WTC11 (cell line): ENCODE measurements at regions not wholly inside any gene's neighbourhood (a gene's known extent, or its start where the extent isn't known, plus 50 kb on each side); places are given as distances from the start of the nearest gene placed in this dataset.

Experiments used
- ATAC-seq: fragments of 200-7000 bp; cut with Tn5 transposase; 2 replicates; pipeline ENCODE4 v1.10.0; 2021; ENCODE audit warnings: mild to moderate bottlenecking, moderate library complexity
- CTCF ChIA-PET: fragments of 300-600 bp; sonication (Branson Sonifier 250); formaldehyde crosslinking; loops from one replicate; lab custom pipeline; 2021; ENCODE audit warnings: antibody characterized with exemption; lab: Charles Lee
- POLR2A ChIA-PET: fragments of 350-600 bp; sonication (Branson Sonifier 250); formaldehyde crosslinking; loops from one replicate; lab custom pipeline; 2021; ENCODE audit warnings: antibody characterized with exemption; lab: Charles Lee
- DNase-seq: peaks from one replicate; pipeline ENCODE4 v3.0.0; 2021; ENCODE audit warnings: low spot score
- H3K27ac Mint-ChIP-seq: 2 replicates; pipeline ENCODE4 v1.8.0; 2021; ENCODE audit warnings: mixed read lengths
- H3K27me3 Mint-ChIP-seq: 2 replicates; pipeline ENCODE4 v1.8.0; 2021; ENCODE audit warnings: low read depth, mild to moderate bottlenecking, moderate library complexity, mixed read lengths
- H3K36me3 Mint-ChIP-seq: 2 replicates; pipeline ENCODE4 v1.8.0; 2021; ENCODE audit warnings: mixed read lengths
- H3K4me1 Mint-ChIP-seq: 2 replicates; pipeline ENCODE4 v1.8.0; 2022; ENCODE audit warnings: mixed read lengths
- H3K4me3 Mint-ChIP-seq: 2 replicates; pipeline ENCODE4 v1.8.0; 2021; ENCODE audit warnings: mild to moderate bottlenecking, moderate library complexity, mixed read lengths
- H3K9me3 Mint-ChIP-seq: 2 replicates; pipeline ENCODE4 v1.8.0; 2021; ENCODE audit warnings: mixed read lengths
- ARID4B ChIP-seq: sonication (generic); formaldehyde crosslinking; IDR thresholded peaks from 2 replicates; pipeline ENCODE4 v1.8.0; 2023; ENCODE audit warnings: missing genetic modification reagents, mild to moderate bottlenecking, borderline replicate concordance
- ATF2 ChIP-seq: sonication (generic); formaldehyde crosslinking; IDR thresholded peaks from 2 replicates; pipeline ENCODE4 v1.8.1; 2022; ENCODE audit warnings: low read depth, missing genetic modification reagents, borderline replicate concordance
- CREM ChIP-seq: sonication (generic); formaldehyde crosslinking; IDR thresholded peaks from 2 replicates; pipeline ENCODE4 v1.8.1; 2022; ENCODE audit warnings: mild to moderate bottlenecking, missing genetic modification reagents, moderate library complexity
- ELF4 ChIP-seq: sonication (generic); formaldehyde crosslinking; IDR thresholded peaks from 2 replicates; pipeline ENCODE4 v1.8.1; 2022; ENCODE audit warnings: low read depth, mild to moderate bottlenecking, moderate library complexity, missing genetic modification reagents
- FOXK1 ChIP-seq: sonication (generic); formaldehyde crosslinking; IDR thresholded peaks from 2 replicates; pipeline ENCODE4 v1.8.0; 2022; ENCODE audit warnings: mild to moderate bottlenecking, moderate library complexity, missing genetic modification reagents
- HMGA2 ChIP-seq: fragments of 250-450 bp; sonication (Bioruptor Pico); IDR thresholded peaks from 2 replicates; pipeline ENCODE4 v1.4.0; 2021; ENCODE audit warnings: mild to moderate bottlenecking, moderate library complexity
- JAZF1 ChIP-seq: fragments of 250-450 bp; sonication (Bioruptor Pico); IDR thresholded peaks from 2 replicates; pipeline ENCODE4 v1.9.0; 2021; ENCODE audit warnings: moderate library complexity, mild to moderate bottlenecking, inconsistent platforms
- NFATC4 ChIP-seq: fragments of 250-450 bp; sonication (Bioruptor Pico); IDR thresholded peaks from 2 replicates; pipeline ENCODE4 v1.9.0; 2021; ENCODE audit warnings: mild to moderate bottlenecking
- NFE2L1 ChIP-seq: sonication (generic); formaldehyde crosslinking; IDR thresholded peaks from 2 replicates; pipeline ENCODE4 v1.8.1; 2023; ENCODE audit warnings: missing genetic modification reagents
- NFYB ChIP-seq: sonication (generic); formaldehyde crosslinking; conservative IDR thresholded peaks from 2 replicates; pipeline ENCODE4 v1.8.0; 2022; ENCODE audit warnings: low read depth, missing genetic modification reagents
- NR2C2 ChIP-seq: sonication (generic); formaldehyde crosslinking; IDR thresholded peaks from 2 replicates; pipeline ENCODE4 v1.8.0; 2022; ENCODE audit warnings: mild to moderate bottlenecking, missing genetic modification reagents
- PRRX2 ChIP-seq: fragments of 250-450 bp; sonication (Bioruptor Pico); IDR thresholded peaks from 2 replicates; pipeline ENCODE4 v1.8.0; 2021; ENCODE audit warnings: mild to moderate bottlenecking
- SMAD4 ChIP-seq: sonication (generic); formaldehyde crosslinking; IDR thresholded peaks from 2 replicates; pipeline ENCODE4 v1.8.0; 2022; ENCODE audit warnings: mild to moderate bottlenecking, missing genetic modification reagents
- TEAD1 ChIP-seq: sonication (generic); formaldehyde crosslinking; IDR thresholded peaks from 2 replicates; pipeline ENCODE4 v1.8.0; 2022; ENCODE audit warnings: mild to moderate bottlenecking, missing genetic modification reagents
- TEAD4 ChIP-seq: sonication (generic); formaldehyde crosslinking; IDR thresholded peaks from 2 replicates; pipeline ENCODE4 v1.8.0; 2022; ENCODE audit warnings: mild to moderate bottlenecking, missing genetic modification reagents
- ZNF263 ChIP-seq: sonication (generic); formaldehyde crosslinking; IDR thresholded peaks from 2 replicates; pipeline ENCODE4 v1.8.1; 2022; ENCODE audit warnings: low read depth, mild to moderate bottlenecking, moderate library complexity, missing genetic modification reagents
- ZNF281 ChIP-seq: sonication (generic); formaldehyde crosslinking; IDR thresholded peaks from 2 replicates; pipeline ENCODE4 v1.8.0; 2023; ENCODE audit warnings: mild to moderate bottlenecking, missing genetic modification reagents
- ZNF396 ChIP-seq: fragments of 250-450 bp; sonication (Bioruptor Pico); IDR thresholded peaks from 2 replicates; pipeline ENCODE4 v1.8.0; 2021; ENCODE audit warnings: mild to moderate bottlenecking, moderate library complexity, borderline replicate concordance
- TF ChIP-seq, protein P1 (sequence below): sonication (generic); formaldehyde crosslinking; IDR thresholded peaks from 2 replicates; pipeline ENCODE4 v1.8.1; 2023; ENCODE audit warnings: mild to moderate bottlenecking, missing genetic modification reagents
- TF ChIP-seq, protein P2 (sequence below): sonication (generic); formaldehyde crosslinking; IDR thresholded peaks from 2 replicates; pipeline ENCODE4 v1.8.1; 2022; ENCODE audit warnings: missing genetic modification reagents, borderline replicate concordance
- TF ChIP-seq, protein P3 (sequence below): sonication (generic); formaldehyde crosslinking; IDR thresholded peaks from 2 replicates; pipeline ENCODE4 v1.8.0; 2022; ENCODE audit warnings: mild to moderate bottlenecking, missing genetic modification reagents

GRCh38 chr5:112002376-112002775 lies 245.4 kb upstream of the NREP start (continued):
- no peak for TF ChIP-seq CREM
- no peak for TF ChIP-seq ZNF281 (CRISPR knock-in tag)
- TF ChIP-seq FOXK1 (CRISPR knock-in tag): no peak
- TF ChIP-seq TEAD4: no peak
- TF ChIP-seq ZNF263 (CRISPR knock-in tag): no peak
- no peak for TF ChIP-seq NFYB (CRISPR knock-in tag)
- TF ChIP-seq ELF4 (CRISPR knock-in tag): no peak
- TF ChIP-seq, protein P1, sequence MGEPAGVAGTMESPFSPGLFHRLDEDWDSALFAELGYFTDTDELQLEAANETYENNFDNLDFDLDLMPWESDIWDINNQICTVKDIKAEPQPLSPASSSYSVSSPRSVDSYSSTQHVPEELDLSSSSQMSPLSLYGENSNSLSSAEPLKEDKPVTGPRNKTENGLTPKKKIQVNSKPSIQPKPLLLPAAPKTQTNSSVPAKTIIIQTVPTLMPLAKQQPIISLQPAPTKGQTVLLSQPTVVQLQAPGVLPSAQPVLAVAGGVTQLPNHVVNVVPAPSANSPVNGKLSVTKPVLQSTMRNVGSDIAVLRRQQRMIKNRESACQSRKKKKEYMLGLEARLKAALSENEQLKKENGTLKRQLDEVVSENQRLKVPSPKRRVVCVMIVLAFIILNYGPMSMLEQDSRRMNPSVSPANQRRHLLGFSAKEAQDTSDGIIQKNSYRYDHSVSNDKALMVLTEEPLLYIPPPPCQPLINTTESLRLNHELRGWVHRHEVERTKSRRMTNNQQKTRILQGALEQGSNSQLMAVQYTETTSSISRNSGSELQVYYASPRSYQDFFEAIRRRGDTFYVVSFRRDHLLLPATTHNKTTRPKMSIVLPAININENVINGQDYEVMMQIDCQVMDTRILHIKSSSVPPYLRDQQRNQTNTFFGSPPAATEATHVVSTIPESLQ: no peak
- no peak for TF ChIP-seq NFATC4 (CRISPR knock-in tag)
- no peak for TF ChIP-seq HMGA2 (CRISPR knock-in tag)
- no peak for TF ChIP-seq PRRX2
- TF ChIP-seq TEAD1 (CRISPR knock-in tag): no peak
- TF ChIP-seq, all 79 proteins: peak for 0

GRCh38 chr5:111999286-111999685 lies 242.3 kb upstream of the NREP start:
- POLR2A ChIA-PET: no interaction called here
- CTCF ChIA-PET: no interaction called here
- DNase-seq (no peak), ATAC-seq (no peak)
- no peak overlapping the region for H3K4me3 Mint-ChIP-seq
- no peaks in the 10 kb centered on the region for H3K36me3 Mint-ChIP-seq
- peaks cover 5% of the 10 kb centered on the region; the same call in 1 of the 2 replicates for H3K9me3 Mint-ChIP-seq
- TF ChIP-seq, protein P2, sequence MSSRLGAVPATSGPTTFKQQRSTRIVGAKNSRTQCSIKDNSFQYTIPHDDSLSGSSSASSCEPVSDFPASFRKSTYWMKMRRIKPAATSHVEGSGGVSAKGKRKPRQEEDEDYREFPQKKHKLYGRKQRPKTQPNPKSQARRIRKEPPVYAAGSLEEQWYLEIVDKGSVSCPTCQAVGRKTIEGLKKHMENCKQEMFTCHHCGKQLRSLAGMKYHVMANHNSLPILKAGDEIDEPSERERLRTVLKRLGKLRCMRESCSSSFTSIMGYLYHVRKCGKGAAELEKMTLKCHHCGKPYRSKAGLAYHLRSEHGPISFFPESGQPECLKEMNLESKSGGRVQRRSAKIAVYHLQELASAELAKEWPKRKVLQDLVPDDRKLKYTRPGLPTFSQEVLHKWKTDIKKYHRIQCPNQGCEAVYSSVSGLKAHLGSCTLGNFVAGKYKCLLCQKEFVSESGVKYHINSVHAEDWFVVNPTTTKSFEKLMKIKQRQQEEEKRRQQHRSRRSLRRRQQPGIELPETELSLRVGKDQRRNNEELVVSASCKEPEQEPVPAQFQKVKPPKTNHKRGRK (CRISPR knock-in tag): no peak
- TF ChIP-seq NFE2L1 (CRISPR knock-in tag): no peak
- no peak for TF ChIP-seq JAZF1 (CRISPR knock-in tag)
- no peak for TF ChIP-seq NR2C2 (CRISPR knock-in tag)
- H3K4me1 Mint-ChIP-seq: no peaks in the 10 kb centered on the region
- H3K27ac Mint-ChIP-seq: no peak overlapping the region
- H3K27me3 Mint-ChIP-seq: no peaks in the 10 kb centered on the region

DNA sequence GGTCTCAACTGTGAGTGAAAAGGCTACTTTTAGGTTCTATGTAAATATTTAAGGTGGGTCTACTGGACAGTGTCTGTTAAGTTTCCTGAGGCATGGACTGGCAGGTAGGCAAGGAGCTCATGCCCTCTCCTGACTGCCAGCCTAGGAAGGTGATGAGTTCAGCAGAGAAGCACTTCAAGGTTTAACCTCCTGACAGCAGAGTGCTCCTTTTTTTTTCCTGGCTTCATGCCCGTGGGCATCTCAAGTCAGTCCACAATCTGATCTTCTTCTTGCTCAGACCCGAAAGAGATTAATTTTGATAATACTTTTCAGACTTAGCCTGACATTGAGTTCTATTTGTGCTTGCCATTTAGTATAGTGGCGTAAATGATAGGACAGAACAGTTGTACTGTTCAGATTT lies 241.9 kb upstream of the NREP start:
- ChIA-PET POLR2A (no interaction called here), CTCF (no interaction called here)
- no peak overlapping the region for H3K4me3 Mint-ChIP-seq
- peaks cover 9% of the 10 kb centered on the region for H3K9me3 Mint-ChIP-seq
- no peaks in the 10 kb centered on the region for H3K4me1 Mint-ChIP-seq
- DNase-seq (no peak), ATAC-seq (no peak)
- H3K27ac Mint-ChIP-seq: no peak overlapping the region
- no peaks in the 10 kb centered on the region for H3K36me3 Mint-ChIP-seq
- no peaks in the 10 kb centered on the region for H3K27me3 Mint-ChIP-seq
- TF ChIP-seq TEAD4 (no peak), ARID4B (no peak), SMAD4 (CRISPR knock-in tag) (no peak), ZNF396 (CRISPR knock-in tag) (no peak), ATF2 (no peak)
- TF ChIP-seq, protein P3, sequence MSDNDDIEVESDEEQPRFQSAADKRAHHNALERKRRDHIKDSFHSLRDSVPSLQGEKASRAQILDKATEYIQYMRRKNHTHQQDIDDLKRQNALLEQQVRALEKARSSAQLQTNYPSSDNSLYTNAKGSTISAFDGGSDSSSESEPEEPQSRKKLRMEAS (CRISPR knock-in tag): no peak
- TF ChIP-seq, protein P1: no peak
